ENCODE measurements at regions not wholly inside any gene's neighbourhood (a gene's known extent, or its start where the extent isn't known, plus 50 kb on each side); places are given as distances from the start of the nearest gene placed in this dataset.

- TF ChIP-seq CTCF (IDR thresholded peaks at IDR 0.05), result no peak
- TF ChIP-seq POLR2A (IDR thresholded peaks at IDR 0.05), result no peak
Observed at GRCh38 chr14:54174457-54174856, 217.8 kb upstream of the BMP4 start.
